HG02678 (cell line): ENCODE measurements at regions not wholly inside any gene's neighbourhood (a gene's known extent, or its start where the extent isn't known, plus 50 kb on each side); places are given as distances from the start of the nearest gene placed in this dataset.
"Not testable (repeated sequence)": the region's sequence is repeated elsewhere in the genome, so short reads cannot be mapped to it uniquely, and the experiment has no call there.

Experiments used
- ATAC-seq: cut with Tn5 transposase; IDR thresholded peaks from one replicate; pipeline ENCODE4 v1.9.1; 2021; ENCODE audit warnings: mild to moderate bottlenecking, moderate library complexity; ENCODE audit not compliant: unreplicated experiment

GRCh38 chr16:29081829-29082639, 97.2 kb downstream of the LAT start:
- ATAC-seq: not testable (repeated sequence)

DNA sequence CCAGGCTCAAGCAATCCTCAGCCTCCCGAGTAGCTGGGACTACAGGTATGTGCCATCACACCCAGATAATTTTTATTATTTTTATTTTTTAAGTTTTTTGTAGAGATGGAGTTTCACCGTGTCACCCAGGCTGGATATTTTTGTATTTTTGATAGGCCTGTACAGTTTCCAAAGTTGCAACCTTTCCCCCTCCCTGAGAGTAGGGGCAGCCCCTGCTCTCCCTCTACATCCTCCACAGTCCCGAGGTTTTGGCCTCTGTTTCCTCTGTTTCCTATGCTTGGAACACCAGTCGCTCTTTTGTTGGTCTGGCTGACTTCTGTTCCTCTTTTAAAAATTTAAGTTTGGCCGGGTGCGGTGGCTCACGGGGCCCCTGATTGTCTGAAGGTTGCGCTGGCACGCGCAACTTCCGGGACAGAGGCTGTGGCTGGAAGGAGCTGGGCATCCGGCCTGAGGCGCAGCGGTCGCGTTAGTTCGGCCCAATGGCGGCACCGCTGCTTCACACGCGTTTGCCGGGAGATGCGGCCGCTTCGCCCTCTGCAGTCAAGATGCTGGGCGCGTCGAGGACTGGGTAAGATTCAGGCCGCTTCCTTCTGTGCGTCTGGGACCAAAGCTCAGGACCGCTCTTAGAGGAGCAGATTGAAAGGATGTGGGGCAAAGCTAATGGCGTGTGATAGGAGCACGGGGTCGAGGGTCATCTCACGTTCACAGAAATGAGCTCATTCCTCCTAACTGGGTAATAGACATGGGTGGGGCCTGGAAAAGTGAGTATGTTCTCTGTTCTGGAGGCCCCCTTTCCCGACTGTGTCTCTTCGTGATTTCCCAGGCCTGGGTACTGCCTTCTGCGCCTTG, 89.9 kb downstream of the LAT start:
- ATAC-seq: peak; percentile 87

DNA sequence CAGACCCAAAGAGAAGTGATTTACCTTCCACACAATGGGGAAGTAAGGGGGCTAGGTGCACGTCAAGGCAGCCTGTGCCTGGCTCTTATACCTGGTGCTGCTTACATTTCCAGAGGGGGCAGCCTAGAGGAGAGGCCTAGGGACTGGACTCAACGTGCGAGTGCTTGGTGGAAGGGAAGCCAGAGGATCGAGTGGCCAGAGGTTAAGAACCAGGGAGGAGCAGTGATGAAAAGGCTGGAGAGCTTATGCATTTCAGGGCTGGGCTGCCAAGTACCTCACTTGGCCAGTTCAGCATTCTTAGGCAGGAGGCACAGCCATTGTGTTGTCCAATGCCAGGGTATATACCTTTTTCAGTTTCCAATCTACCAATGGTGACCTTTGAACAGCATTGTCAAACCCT, 77.4 kb downstream of the LAT start:
- not testable (repeated sequence) for ATAC-seq

DNA sequence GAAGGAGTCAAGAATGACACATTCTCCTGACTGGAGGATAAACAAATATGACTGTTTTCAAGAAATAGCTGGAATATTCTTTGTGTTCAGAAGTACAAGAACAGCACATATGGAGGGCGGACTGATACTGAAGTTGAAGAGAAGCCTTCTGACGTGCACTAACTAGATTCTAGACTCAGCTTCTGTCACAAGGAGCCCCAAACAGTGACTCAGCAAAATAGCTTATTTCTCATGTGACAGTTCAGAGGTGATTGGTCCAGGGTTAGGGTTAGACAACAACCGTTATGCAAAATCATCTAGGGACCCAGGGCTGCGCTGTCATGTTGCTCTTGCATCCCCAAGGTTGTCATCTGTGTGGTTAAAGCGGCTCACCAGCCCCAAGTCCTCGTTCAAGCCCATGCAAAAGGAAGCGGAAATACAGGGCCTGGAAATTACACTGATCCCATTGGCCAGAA, 76.6 kb downstream of the LAT start:
- not testable (repeated sequence) for ATAC-seq

- ATAC-seq: not testable (repeated sequence)
Observed at GRCh38 chr16:29060022-29060810, 75.4 kb downstream of the LAT start.

- ATAC-seq: not testable (repeated sequence)
Observed at GRCh38 chr16:29059575-29059974, 74.7 kb downstream of the LAT start.
